Middle frontal gyrus (tissue), 1 donor: ENCODE measurements at regions not wholly inside any gene's neighbourhood (a gene's known extent, or its start where the extent isn't known, plus 50 kb on each side); places are given as distances from the start of the nearest gene placed in this dataset.
"Not testable (repeated sequence)": the region's sequence is repeated elsewhere in the genome, so short reads cannot be mapped to it uniquely, and the experiment has no call there.

Source experiments
- DNase-seq: peaks from one replicate; pipeline ENCODE4 v3.0.0-alpha.2; 2015; ENCODE audit warnings: low spot score; ENCODE audit errors: extremely low spot score

DNA sequence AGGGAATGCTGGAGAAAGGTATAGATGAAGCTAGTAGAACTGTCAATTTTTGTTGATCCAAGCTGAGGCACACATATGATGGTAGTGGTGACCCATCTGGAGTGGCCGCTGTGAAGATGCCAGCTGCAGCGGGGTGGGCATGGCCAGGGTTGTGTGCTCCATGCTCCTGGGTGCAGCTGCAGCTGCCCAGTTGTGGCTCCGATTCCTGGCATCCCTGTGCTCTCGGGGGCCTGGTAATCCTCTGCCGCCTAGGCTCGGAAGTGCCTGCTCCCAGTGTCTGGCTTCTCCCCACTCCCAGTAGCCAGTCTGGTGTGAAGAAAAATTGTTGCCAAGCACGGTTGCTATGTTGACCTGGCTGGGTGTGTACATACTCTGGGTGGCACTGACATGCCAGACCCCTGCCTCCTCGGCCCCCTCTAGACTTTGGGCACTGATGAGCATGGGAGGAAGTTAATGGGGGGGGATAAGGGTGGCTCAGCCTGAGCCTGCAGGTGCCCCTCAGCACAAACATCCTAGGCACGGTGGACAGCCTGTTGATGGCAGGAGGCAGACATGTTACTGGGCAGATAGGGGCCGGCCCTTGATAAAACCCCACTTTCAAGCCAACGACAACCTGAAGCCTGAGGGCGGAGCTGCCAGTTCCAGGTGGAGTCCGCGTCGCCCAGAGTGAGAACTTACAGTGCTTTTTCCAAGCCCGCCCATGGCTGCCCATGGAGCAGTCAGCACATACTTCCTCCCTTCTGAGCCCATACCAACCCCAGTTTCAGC is 1400.7 kb downstream of the PCDH9 start:
- no peak for DNase-seq

DNA sequence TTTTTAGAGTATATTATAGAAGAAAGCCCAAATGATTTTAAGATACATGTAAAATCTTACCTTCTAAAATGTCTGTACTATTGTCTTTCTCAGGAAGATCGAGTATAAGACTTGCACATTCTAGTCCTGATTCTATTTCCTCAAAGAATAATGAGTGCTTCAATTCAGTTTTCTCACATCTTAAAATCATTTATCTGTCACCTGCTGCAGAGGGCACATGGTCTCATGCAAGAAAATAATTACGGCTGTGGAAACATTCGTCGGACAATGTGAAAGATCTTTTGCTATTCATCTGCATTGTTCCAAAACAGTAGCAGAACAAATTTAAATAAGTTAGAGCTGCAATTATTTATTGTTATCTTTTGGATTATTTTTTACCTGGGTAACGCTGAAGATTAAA is 1403.5 kb downstream of the PCDH9 start:
- DNase-seq, result no peak

DNA sequence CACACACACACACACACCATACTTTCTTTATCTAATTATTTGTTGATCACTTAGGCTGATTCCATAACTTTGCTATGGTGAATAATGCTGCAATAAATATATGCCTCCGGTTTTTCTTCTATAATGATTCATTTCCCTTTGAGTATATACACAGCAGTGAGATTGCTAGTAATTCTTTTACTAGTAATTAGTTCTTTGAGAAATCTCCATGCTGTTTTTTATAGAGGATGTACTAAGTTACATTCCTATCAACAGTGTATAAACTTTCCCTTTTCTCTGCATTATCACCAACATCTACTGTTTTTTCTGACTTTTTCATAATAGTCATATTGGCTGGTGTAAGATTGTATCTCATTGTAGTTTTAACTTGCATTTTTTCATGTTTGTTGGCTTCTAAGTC is 1405.1 kb downstream of the PCDH9 start:
- DNase-seq, result no peak

DNA sequence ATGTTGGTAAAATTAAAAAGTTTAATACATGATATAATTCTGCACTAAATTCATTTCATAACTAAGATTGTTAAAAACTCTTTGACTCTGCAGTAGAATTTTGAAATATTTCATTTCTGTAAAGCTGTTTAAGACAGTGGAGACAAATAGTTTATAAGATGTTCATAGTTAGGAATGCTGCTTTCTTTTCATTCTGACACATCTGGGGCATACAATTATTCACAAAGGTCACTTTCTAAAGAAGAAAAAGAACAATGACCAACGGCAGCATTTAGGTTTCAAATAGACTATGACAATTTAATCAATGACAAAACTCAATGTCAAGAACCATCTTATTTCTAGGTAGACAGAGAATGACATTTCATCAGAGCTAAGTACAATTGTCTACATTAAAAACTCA is 1422.1 kb downstream of the PCDH9 start:
- DNase-seq, result no peak

DNA sequence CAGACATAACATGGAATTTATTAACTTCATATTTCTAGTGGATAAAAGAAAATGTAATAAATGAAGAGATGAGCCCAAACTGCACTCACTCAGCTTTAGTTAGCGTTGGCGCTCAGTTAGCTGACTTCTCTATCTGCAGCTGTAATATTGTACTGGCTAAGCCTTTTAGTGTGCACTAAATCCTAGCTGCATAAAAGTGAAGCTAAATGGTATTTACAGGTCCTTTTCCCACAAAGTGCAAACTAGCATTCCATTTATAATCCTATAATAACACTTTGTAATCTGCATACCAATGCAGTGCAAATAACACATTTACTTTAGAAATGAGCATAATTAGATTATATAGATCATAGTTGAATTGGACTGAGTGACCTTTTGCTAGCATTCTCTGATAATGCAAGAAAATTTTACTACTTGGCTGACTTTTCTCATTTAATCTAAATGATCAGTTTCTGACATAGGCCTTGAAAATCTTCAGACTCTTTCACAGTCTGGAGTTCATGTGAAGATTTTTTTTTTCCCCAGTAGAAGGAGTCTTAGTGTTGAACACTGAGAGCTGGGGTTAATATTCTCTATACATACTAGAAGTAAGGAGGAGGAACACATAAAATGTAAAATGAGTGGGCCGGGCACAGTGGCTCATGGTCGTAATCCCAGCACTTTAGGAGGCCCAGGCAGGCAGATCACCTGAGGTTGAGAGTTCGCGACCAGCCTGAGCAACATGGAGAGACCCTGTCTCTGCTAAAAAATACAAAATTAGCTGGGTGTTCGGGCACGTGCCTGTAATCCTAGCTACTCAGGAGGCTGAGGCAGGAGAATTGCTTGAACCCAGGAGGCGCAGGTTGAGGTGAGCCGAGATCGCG is 1426.4 kb downstream of the PCDH9 start:
- DNase-seq, result no peak

DNA sequence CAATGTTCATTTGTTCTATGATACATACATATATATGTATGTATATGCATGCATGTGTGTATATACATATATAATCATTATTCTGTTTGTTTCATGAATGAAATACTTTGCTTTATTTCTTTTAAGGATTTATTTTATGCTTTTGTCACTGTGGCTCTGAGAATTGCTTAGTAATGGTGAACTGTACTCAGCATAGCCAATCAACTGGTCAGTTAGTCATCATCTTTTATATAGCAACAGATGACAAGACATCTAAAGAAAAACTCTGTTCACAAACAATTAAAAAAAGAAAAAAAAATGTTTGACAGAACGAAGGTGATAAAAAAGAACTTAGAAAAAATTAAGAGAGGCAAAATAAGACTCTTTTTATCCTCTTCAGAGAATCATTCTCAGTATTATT is 1440.3 kb downstream of the PCDH9 start:
- no peak for DNase-seq

DNA sequence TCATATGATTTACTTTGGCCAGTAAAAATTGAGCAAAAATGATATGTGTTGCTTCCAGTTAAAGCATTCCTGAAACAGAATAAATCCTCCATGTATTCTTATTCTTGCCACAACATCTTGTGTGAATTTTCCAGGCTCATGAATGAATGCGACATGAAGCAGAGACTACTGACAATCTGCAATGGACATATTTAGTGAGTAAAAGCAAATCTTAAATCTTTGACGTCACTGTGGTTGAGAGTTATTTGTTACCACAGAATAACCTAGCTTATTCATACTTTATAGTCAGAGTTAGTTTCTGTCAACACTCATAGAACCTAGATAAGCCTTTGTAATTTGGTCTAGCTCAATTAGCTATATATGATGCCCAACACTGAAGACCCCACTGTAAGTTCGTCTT is 1443.1 kb downstream of the PCDH9 start:
- no peak for DNase-seq

DNA sequence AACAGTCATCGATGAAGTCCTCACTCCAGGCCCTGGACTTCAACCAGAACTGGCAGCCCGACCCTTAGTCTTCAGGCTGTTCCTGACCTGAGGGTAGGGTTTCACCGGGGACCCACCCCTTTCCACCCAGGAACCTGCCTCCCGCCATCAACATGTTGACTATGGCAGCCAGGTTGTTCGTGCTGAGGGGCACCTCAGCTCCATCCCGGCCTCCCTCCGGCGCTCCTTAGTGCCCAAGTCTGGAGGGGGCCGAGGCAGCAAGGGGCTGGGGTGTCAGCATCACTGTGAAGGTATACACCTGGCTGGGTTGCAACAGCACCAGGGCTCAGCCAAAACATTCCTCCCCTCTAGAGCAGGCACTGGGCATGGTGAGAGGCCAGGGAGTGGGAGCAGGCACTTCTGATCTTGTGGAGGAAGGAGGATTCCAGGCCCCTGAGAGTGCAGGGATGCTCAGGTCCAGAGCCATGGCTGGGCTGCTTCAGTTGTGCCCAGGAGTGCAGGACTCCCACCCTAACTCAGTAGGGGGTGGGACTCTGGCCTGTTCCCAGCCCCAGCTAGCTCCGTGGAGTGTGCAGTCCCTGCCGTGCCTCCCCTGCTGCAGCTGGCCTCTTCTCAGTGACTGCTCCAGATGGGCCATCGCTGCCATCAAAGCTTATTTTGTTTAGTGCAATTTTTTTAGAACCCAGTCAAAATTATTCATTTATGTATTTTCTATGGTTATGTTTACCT is 1445.9 kb downstream of the PCDH9 start:
- DNase-seq, result no peak

DNA sequence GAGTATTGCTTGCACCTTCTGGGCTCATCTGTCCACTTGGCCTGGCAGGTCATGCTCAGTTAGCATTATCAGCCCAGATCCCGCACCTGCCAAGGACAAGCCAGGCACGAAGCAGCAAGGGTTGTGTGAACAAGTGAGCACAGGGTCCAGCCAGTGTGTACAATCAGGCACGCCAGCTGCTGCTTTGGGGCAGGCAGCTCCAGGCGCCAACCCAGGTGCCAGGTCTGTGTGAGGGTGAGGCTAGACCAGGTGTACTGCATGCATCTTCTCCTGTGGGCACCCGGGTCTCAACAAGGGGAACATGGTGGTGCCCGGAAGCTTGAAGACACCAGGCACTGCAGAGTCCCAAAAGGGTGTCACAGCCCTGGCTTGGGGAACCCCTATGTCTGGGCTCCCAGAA is 1446.8 kb downstream of the PCDH9 start:
- no peak for DNase-seq

DNA sequence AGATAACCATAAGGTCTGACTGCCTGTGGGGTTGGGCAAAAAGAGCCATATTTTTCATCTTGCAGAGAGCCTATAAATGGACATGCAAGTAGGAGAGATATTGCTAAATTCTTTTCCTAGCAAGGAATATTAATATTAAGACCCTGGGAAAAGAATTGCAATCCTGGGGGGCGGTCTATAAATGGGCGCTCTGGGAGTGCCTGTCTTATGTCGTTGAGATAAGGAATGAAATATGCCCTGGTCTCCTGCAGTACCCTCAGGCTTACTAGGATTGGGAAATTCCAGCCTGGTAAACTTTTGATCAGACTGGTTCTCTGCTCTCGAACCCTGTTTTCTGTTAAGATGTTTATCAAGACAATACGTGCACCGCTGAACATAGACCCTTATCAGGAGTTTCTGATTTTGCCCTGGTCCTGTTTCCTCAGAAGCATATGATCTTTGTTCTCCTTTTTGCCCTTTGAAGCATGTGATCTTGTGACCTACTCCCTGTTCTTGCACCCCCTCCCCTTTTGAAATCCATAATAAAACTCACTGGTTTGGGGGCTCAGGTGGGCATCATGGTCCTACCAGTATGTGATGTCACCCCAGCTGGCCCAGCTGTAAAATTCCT is 1458.3 kb downstream of the PCDH9 start:
- not testable (repeated sequence) for DNase-seq

DNA sequence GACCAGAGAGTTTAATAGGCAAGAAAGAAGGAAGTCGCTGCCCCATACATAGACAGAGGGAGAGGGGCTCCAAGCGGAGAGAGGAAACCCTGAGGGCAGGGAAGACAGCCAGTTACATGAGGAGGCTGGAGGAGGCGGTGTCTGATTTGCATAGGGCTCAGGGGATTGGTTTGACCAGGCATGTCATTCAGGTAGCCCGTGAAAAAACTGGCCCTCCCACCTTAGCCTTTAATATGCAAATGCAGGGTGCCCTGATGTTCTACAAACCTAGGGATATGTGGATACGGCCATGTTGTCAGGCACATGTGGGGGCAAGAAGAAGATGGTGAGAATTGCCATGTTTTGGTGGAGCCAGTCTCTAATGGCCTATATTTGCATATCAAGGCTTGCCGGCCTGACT is 1461.6 kb downstream of the PCDH9 start:
- no peak for DNase-seq

DNA sequence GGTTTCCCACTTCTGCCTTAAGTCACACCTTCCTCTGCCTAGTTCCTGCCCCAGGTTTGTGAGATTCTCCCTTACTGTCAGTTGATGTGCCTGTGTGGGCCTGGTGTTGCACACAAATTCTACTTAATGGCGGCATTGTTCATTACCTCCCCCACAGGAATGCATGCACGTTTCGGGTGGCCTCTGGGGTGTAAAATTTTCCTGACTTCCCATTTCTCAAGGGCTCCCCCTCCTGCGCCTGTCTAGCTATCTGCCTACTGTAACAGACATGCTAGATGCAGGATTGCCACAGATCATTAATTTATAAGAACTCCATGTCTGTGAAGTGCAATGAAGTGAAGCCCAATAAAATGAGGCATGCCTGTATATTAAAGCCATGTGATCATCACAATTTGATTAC is 1466.3 kb downstream of the PCDH9 start:
- DNase-seq, result no peak

DNA sequence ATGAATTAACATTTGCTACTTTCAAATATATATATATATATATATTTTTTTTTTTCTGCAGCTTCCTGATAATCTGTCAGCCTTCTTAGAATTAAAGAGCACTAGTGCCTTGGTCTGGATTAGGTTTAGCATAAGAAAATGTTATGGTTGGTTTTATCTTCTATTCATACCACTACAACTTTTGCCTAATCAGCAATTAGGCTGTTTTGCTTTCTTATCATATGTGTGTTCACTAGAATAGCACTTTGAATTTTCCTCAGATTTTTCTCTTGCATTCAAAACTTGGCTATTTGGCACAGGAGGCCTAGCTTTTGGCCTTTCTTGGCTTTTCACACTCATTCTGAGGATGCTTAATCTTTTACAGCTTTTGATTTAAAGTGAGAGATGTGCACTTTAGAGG is 1468.1 kb downstream of the PCDH9 start:
- no peak for DNase-seq

DNA sequence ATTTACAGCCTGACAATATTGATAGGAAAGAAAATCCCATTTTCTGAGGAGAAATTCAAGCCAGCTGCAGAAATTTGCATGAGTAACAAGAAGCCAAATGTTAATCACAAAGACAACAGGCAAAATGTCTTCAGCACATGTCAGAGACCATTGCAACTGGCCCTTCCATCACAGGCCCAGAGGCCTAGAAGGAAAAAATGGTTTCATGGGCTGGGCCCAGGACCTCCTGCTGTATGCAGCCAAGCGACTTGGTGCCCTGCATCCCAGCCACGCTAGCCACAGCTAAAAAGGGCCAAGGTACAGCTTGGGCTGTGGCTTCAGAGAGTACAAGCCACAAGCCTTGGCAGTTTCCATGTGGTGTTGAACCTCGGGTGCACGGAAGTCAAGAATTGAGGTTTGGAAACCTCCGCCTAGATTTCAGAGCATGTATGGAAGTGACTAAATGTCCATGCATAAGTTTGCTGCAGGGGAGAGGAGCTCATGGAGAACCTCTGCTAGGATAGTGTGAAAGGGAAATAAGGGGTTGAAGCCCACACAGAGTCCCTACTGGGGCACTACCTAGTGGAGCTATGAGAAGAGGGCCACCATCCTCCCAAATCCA is 1474.0 kb downstream of the PCDH9 start:
- DNase-seq, result no peak

DNA sequence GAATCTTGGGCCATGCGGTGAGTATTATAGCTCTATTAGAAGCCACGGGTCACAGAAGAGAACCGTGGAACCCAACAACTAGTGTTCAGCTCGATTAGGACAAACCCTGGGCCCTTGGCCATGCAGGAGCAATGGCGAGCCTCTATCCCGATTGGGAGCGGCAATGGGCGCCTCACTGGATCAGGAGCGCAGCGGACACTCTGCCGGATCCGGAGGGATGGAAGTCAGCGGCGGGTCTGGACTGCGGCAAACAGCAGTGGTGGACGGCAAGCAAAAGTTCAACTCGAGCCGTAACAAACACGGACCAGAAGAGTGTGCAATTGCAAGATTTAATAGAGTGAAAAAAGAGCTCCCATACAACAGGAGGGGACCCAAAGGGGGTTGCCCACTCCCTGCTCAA is 1481.9 kb downstream of the PCDH9 start:
- no peak for DNase-seq

DNA sequence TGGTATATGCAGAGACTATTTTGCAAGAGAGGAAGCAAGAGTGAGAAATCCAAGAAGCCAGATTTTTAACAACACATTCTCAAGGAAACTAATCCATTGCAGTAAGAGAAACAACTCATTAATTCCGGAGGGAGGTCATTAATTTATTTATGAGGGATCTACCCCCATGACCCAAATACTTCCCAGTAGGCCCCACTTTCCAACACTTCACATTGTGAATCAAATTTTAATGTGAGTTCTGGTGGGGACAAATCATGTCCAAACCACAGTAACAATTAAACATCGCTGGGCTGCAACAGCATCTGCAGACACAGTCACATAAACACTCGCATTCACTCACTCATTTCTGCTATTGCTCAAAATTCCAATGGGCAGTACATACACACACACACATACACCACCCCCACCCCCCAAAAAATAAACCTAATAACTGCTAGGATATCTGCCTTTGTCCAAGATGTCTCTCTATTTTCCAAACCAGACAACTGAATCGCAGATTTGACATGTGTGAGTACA is 1483.7 kb downstream of the PCDH9 start:
- DNase-seq, result no peak

DNA sequence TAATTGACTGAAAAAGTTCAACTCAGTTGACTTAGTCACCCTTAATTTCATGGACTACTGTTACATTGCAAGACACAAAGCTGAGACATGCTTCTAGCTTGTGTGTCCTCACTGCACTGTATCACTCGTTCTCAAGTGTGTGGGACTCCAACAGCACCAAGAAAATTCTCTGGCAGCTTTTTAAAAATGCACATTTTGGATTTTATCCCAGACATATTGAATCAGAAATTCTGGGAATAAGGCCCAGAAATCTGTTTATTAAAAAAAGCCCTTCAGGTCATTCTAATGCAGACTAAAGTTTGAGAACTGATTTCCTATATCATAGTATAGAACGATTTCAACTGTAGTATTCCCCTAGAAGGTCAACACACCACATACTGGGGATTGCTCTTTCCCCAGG is 1485.3 kb downstream of the PCDH9 start:
- peak; percentile 33 for DNase-seq

DNA sequence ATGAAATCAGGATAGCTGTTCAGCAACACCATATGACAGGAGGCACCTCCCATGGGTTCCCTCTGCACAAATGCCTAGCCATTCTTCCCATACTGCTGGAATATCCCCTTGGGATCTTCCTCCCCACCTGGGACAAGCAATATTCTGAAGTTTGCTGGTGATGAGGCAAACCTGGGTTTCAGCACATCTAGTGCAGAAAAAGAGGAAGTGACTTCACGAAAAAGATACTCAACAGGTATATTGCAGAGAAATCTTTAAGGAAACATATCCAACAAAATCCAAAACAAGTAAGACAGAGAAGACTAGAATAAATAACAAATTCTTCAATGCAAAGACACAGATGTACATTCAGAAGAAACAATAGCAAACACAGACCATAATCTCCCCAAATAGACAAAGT is 1497.0 kb downstream of the PCDH9 start:
- DNase-seq, result no peak

DNA sequence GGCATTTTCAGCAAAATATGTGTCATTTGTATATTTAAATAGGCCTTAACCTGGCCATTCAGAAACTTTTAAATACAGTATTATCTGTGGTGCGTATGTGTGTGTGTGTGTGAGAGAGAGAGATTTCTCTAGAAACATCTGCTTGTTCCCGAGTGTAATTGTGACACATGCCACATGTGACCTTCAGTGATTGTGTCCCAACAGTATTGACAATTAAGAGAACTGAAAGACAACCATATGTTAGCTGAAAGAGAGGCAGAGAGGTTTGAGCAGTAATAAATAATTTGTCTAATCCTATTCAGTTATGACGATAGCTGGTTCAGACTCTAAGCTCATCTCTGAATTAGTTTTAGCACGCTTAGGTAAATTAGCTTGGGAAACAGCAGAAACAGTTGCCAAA is 1503.1 kb downstream of the PCDH9 start:
- DNase-seq, result no peak

DNA sequence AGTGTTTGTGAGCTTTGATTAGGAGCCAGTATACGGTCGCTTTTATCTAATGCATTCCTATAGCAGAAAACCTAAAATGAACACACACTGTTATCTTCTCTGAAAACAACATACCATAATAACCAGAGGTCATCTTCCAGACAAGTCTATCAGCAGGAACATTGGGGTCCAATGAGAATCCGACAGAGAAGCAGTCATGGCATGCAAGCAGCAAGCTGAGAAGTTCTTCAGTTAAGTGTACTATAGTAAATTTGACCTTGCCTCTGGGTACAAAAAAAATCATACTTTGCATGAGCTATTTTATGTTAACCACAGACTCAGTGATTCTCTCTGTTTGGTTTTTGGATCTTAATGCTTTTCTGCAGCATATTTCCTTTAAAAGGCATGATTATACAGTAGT is 1505.1 kb downstream of the PCDH9 start:
- DNase-seq, result no peak

DNA sequence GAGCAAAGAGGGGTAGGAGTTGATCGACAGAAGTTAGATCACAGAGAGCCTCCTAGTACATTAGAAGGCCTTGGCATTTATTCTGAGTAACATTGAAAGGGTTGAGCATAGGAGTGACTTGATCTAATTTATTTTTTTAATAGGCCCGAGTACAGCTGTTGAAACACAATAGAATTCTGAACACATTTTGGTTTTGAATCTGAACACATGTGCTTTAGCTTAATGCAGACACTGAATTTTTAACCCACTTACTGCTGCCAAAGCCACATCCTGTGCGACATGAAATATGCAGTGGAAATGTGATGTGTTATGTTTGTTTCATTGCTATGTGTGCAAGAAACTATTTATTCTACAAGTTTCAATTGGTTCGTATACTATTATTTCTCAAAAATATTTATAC is 1505.9 kb downstream of the PCDH9 start:
- no peak for DNase-seq
